HCT116 (cell line): ENCODE measurements at regions not wholly inside any gene's neighbourhood (a gene's known extent, or its start where the extent isn't known, plus 50 kb on each side); places are given as distances from the start of the nearest gene placed in this dataset.

Experiments used
- CEBPB ChIP-seq: IDR thresholded peaks from 2 replicates; pipeline ENCODE4 v1.6.1; 2012; ENCODE audit warnings: low read depth
- CTCF ChIP-seq, 3 experiments: fragments of 200-600 bp in 1 of 3; sonication (generic) in 1 of 3; IDR thresholded peaks in 2 of 3; conservative IDR thresholded peaks in 1 of 3; 2 replicates each; pipeline ENCODE4 v1.5.1; 2012 to 2017; ENCODE audit warnings: low read depth in 2 of 3, low read length in 2 of 3, antibody characterized with exemption in 1 of 3, borderline replicate concordance in 1 of 3, control low read depth in 1 of 3, mild to moderate bottlenecking in 1 of 3, mixed read lengths in 1 of 3, mixed run types in 1 of 3, moderate library complexity in 1 of 3; ENCODE audit not compliant: insufficient read depth in 1 of 3
- EGR1 ChIP-seq: IDR thresholded peaks from 2 replicates; pipeline ENCODE4 v1.6.1; 2012; ENCODE audit warnings: low read depth
- ELF1 ChIP-seq: IDR thresholded peaks from 2 replicates; pipeline ENCODE4 v1.6.1; 2012; ENCODE audit warnings: low read depth, borderline replicate concordance
- JUND ChIP-seq: IDR thresholded peaks from 2 replicates; pipeline ENCODE4 v1.6.1; 2012
- MAX ChIP-seq: IDR thresholded peaks from 2 replicates; pipeline ENCODE4 v1.6.1; 2012
- POLR2A ChIP-seq: IDR thresholded peaks from 2 replicates; pipeline ENCODE4 v1.7.0; 2011; ENCODE audit warnings: borderline replicate concordance; ENCODE audit not compliant: insufficient read depth, insufficient read length; ENCODE audit errors: extremely low read depth
- POLR2AphosphoS5 ChIP-seq: IDR thresholded peaks from 2 replicates; pipeline ENCODE4 v1.6.1; 2011; ENCODE audit warnings: mild to moderate bottlenecking, low read depth, low read length, moderate library complexity
- RAD21 ChIP-seq: IDR thresholded peaks from 2 replicates; pipeline ENCODE4 v1.6.1; 2012; ENCODE audit warnings: low read depth, mild to moderate bottlenecking
- REST ChIP-seq: IDR thresholded peaks from 2 replicates; pipeline ENCODE4 v1.6.1; 2012; ENCODE audit warnings: low read depth
- YY1 ChIP-seq: IDR thresholded peaks from 2 replicates; pipeline ENCODE4 v1.6.1; 2011; ENCODE audit warnings: low read length, low read depth, moderate library complexity, mild to moderate bottlenecking; ENCODE audit not compliant: insufficient replicate concordance; ENCODE audit errors: extremely low read depth
- ZNF274 ChIP-seq: fragments of 200-500 bp; sonication (Bioruptor generic); IDR thresholded peaks from 2 replicates; pipeline ENCODE4 v1.6.1; 2014; ENCODE audit warnings: mild to moderate bottlenecking, low read depth, low read length, inconsistent platforms

- no peak for TF ChIP-seq REST
- TF ChIP-seq POLR2A, result no peak
- no peak for TF ChIP-seq POLR2AphosphoS5
- TF ChIP-seq ELF1, result no peak
- TF ChIP-seq EGR1, result no peak
- no peak for TF ChIP-seq JUND
- no peak for TF ChIP-seq MAX
- no peak for TF ChIP-seq YY1
- TF ChIP-seq ZNF274, result no peak
- no peak for TF ChIP-seq CTCF (IDR thresholded peaks at IDR 0.05 in 2 of 3, conservative IDR thresholded peaks at IDR 0.05 in 1 of 3; ENCODE audit: borderline replicate concordance in 1 of 3, insufficient read depth in 1 of 3, low read depth in 2 of 3, low read length in 2 of 3)
- TF ChIP-seq CEBPB, result no peak
- no peak for TF ChIP-seq RAD21
- TF ChIP-seq, all 23 proteins: peak for 0
These were observed 213.6 kb upstream of the FAM98A start (continued) for GRCh38 chr2:33812707-33813106.
